GM19025 (cell line): ENCODE measurements at regions not wholly inside any gene's neighbourhood (a gene's known extent, or its start where the extent isn't known, plus 50 kb on each side); places are given as distances from the start of the nearest gene placed in this dataset.

Experiments used
- ATAC-seq: cut with Tn5 transposase; IDR thresholded peaks from one replicate; pipeline ENCODE4 v1.9.1; 2021; ENCODE audit warnings: mild to moderate bottlenecking, low read depth, moderate library complexity; ENCODE audit not compliant: unreplicated experiment

DNA sequence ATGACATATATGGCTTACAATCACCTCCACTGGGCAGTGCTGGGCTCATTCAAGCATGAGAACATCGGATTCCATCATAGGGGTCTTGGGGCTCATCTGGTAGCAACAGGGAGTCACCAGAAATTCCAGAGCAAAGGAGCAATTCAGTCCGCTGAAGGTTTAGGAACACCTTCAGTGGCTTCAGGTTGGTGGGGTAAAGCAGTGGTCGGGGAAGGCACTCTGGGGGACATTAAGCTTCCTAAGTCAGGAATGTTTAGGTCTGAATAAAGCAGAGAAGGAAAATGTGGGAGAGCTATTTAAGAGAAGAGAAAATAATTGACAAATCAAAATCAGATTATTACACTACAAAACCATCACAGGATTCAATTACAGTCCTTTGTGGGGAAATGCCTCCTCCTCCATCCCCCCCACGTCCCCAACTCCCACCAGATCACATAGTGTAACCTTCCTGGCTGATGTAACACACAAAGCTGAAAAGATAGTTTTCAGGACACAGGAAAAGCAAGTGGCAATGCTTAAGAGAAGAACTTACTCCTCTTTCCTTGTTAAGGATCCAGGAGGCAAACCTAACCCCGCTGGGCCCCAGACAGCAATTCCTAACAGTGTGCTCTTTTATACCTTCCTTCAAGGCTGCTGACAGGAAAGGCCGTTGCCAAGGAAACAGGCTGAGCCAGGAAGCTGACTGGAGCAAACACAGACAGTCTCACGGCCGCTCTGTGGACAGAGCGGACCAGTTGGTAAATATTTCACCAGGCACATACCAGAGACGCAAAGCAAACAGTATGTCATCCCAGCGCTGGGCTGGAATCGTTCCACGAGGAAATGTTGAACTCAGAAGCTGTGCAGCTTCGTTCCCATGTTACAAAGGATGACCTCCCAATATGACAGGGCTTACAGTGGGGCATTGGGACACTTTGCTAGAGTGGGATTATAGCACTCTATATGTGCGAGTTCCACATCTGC is 57.5 kb upstream of the LMCD1 start:
- peak; percentile 78 for ATAC-seq

DNA sequence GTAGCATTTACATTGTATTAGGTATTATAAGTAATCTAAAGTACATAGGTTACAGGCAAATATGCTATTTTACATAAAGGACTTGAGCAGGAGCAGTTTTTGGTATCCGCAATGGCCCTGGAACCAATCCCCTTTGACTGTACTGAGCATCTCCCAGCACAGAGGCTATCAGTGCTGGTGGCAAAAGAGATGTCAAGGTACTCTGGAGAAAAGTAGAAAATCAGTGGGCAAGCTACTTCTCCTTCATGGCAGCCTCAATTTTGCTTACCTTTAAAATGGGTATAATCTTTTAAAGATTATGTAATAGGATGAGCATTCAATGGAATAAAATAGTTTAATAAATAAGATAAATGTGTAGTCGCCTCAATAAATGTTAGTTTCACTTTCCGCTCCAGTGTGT is 56.7 kb upstream of the LMCD1 start:
- no peak for ATAC-seq

DNA sequence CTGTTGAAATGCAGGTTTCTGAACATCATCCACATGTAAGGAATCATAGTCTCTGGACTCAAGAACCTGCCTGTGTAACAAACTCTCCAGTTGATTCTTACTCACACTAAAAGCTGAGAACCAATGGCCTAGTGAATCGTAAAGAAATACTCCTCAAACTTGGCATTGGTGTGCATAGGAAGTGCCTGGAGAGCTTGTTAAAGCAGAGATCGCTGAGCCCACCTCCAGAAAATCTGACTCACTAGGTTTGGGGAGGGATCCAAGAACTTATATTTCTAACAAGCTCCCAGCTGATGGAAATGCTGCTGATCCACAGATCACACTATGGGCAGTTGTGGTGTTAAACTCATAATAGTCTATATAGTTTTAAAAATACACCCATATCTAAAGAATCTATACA is 55.8 kb upstream of the LMCD1 start:
- ATAC-seq, result no peak

DNA sequence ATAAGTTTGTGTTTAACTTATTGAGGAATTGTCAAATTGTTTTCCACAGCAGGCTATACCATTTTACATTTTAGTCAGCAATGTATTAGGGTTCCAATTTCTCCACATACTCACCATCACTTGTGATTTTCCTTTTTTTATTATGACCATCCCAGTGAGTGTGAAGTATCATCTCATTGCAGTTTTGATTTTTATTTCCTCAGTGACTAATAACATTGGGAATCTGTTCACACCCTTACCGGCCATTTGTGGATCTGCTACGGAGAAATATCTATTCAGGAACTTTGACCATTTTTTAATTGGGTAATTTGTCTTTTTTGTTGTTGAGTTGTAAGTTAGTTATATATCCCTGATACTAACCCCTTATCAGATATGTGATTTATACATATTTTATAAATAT is 54.8 kb upstream of the LMCD1 start:
- no peak for ATAC-seq

DNA sequence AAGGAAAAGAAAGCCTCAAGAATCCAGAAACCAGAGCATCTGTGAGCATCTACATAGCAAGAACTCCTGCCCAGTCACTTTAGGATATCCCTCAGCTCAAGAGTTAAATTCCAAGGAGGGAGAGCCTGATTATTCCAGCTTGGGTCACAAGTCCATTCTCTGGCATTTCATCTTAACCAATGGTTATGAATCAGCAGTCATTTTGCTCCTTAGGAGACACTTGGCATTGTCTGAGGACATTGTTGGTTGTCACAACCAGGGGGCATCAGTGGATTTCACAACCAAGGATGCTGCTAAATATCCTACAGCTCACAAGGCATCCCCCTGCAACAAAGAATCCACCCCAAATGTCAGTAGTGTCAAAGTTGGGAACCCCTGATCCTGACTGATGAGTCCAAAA is 51.0 kb upstream of the LMCD1 start:
- no peak for ATAC-seq

DNA sequence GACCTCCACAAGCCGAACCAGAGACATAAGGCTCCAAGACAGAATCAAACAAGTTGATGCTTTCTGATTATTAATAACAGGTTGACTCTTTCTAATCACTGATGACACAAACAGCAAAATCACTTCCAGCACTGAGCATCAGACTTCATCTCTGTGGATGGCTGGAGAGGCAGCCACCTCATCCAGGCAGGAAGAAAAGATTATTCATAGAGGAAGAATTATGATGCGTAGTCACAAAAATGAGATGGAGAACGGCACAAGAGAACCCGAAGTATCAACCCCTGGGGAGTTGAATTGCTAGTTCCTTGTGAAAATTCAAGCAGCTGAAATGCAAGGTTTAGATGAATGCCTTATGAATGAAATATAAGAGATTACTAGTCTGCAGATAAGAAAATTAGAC is 49.9 kb upstream of the LMCD1 start:
- no peak for ATAC-seq
